HG03575 (cell line): ENCODE measurements at regions not wholly inside any gene's neighbourhood (a gene's known extent, or its start where the extent isn't known, plus 50 kb on each side); places are given as distances from the start of the nearest gene placed in this dataset.
"Not testable (repeated sequence)": the region's sequence is repeated elsewhere in the genome, so short reads cannot be mapped to it uniquely, and the experiment has no call there.

Experiments used
- ATAC-seq: cut with Tn5 transposase; IDR thresholded peaks from one replicate; pipeline ENCODE4 v1.9.1; 2021; ENCODE audit not compliant: unreplicated experiment, insufficient number of reproducible peaks, low FRiP score; ENCODE audit errors: extremely low read depth

DNA sequence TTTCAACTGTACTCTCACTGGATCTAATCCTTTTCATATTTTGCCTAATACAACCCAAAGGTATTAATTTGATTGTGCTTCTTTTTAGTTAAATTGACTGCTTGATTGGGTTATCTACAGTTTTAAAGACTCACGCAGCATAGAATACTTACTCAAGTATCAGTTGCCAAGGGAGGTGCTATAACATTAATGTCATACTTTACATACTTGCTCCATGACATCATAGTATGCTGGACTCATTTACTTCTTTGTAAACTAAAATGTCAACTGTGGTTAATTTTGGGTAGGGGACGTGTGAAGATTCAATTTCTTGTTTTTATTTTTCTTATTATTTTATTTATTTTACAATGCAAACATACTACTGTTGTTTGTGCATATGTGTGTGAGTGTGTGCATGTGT lies 716.2 kb upstream of the VRK2 start:
- no peak for ATAC-seq

DNA sequence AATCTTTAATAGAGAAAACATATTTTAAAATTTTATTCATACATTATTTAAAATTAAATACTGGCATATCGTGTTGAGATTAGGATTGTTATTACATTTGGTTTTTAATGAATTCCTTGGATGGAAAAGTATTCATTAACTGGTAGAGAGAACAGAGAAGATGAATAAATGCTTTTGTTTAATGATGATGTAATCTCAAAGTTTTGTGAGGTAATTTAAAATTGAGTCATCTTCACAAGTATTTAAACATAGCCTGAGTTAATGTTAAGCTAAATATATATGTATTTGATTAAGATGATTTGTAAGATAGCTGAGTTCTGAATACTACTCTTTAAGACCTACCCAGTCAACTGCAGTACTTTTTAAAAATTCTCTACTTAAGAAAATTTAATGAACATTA lies 713.4 kb upstream of the VRK2 start:
- no peak for ATAC-seq

DNA sequence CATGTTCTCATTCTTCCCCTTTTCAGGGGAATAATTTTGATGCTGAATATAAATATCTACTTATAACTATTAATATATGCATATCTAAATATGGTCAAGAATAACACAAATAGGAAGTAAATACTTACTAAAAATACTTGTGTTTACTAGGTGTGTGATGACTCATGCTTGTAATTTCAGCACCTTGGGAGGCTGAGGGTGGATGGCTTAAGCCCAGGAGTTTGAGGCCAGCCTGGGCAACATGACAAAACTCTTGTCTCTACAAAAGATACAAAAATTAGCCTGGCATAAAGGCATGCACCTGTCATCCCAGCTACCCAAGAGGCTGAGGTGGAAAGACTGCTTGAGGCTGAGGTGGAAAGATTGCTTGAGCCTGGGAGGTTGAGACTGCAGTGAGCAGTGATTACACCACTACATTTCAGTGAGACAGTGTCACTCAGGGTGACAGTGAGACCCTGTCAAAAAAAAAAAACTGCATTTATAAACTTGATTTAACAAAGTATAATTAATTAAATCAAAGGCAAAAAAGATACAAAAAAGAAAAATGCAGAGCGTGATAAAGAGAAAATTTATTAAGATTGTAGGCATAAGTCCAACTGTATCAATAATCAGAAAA lies 703.1 kb upstream of the VRK2 start:
- ATAC-seq, result no peak

DNA sequence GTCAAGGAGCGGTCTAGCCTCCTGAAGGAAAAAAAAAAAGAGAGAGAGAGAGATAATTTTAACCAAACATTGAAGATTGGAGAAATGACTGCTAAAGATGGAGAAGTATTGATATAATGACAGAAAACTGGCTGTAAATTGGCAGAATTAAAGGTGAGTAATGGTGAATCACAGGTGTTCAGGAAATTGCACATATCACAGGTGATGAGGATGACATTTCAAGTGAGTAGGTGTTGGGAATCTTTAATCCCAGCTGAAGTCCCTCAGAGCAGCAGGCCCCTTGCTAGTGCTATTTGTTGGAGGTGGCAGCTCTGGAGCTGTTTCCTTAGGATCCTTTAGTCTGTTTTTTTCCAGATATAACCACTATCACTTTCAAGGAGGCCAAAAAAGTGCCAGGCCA lies 678.4 kb upstream of the VRK2 start:
- no peak for ATAC-seq

DNA sequence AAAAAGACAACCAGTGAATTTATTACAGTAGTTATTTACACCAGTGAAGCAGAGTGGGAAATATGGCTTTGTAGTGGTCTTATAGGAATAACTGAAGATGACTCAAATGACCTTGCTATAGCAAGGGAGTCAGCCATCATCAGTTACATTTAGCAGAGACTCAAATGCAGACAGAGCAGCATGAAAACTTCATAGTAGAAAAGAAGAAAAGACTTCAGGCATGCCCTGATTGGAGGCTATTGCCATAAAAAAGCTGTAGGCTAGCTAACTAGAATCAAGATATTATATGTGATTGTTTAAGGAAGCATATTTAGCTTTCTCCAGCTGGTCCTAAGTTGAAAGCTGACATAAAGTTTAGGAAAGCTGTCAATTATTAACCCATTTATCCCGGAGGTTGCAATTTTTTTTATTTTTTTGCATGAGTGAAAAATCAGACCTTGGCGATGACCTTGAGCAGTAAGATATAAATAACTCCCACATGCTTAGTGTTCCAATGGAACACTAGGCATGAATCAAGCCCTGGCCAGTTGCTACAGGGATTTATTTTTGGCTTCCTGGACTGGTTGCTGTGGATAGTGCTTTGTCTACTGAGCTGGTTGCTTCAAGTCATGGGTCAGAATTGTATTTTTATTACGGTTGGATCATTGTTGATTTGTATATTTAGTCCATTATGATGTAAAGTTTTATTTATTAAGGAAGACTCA lies 675.6 kb upstream of the VRK2 start:
- no peak for ATAC-seq

DNA sequence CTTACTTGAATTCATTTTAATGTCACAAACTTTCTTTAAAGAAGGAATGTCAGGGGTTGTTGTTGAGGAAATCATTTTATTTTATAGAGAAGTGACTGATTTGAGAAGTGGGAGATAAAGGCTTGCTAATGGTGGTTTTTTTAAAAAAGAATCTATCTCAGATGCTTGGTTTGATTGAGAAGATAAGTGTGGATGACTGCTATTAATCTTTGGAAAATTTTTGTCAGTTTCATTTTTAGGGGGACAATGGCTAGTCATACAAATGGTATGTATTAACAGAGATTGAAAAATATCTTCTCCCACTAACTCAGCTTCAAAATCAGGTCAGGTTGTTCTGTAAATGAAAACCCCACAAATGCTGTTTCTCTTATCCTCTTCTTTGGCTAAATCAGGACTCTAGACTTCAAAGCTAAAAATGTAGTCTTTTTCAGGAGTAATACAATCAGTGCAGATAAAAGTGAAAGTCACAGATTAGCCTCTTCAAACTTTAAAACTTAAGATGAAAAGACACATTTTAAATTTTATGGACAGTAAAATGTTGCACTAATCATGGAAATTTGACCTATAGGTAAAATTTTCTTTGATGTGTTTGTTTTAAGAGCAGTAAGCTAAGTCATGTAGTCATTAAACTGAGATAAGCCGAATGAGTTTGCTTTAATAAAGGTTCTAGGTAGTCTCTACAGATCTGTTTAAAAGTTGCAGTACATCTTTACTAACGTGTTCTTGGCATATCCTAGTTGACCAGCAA lies 674.2 kb upstream of the VRK2 start:
- ATAC-seq, result no peak

DNA sequence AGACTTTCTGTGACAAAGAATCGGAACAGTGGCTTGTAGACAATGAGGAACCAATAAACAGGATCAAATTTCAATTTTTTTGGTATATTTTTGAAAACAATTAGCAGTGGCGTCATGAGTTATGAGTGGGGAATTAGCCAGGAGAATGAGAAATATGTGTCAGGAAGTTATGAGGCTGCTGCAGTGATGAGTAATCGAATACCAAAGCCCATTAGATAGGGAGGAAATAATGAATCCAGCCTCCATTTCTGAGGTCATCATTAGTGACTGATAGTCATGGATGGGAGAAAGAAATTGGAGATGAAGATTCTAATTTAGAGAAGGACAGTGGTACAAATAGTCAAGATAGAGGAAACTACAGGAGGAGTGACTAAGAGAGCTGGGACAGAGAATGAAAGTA lies 673.1 kb upstream of the VRK2 start:
- ATAC-seq, result no peak

DNA sequence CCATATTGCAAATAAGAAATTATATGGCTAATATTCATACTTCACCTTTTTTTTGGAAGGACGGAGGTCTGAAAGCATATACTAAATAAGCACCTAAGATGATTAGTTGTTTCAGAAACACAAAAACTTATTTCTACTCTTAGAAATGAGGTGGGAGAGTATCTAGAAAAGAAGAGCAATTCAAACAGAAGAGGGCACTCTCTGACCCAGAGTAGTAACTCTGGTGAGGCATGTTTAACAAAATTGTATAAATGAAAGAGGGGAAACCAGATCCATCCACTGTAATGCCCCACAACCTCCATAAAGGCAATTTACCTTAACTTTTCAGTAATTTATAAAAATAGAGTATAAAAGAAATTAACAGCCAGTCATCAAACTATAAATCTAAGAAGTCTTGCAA lies 669.6 kb upstream of the VRK2 start:
- ATAC-seq, result no peak

DNA sequence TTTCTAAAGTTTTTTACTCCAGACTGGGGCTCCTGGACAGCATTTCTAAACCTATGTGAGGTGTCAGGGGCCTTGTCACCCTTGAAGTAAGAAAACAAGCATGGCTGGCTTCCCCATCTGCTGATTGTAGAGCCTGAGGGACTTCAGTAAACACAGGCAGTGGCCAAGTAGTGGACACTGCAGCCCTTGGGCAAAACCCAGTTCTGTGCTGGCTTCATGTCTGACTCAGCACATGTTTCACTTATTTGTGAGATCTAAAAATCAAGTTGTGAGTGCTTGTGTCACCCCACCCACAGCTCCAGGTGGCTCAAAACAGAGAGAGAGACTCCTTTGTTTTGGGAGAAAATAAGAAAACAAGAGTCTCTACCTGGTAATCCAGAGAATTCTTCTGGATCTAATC lies 660.3 kb upstream of the VRK2 start:
- ATAC-seq, result no peak

DNA sequence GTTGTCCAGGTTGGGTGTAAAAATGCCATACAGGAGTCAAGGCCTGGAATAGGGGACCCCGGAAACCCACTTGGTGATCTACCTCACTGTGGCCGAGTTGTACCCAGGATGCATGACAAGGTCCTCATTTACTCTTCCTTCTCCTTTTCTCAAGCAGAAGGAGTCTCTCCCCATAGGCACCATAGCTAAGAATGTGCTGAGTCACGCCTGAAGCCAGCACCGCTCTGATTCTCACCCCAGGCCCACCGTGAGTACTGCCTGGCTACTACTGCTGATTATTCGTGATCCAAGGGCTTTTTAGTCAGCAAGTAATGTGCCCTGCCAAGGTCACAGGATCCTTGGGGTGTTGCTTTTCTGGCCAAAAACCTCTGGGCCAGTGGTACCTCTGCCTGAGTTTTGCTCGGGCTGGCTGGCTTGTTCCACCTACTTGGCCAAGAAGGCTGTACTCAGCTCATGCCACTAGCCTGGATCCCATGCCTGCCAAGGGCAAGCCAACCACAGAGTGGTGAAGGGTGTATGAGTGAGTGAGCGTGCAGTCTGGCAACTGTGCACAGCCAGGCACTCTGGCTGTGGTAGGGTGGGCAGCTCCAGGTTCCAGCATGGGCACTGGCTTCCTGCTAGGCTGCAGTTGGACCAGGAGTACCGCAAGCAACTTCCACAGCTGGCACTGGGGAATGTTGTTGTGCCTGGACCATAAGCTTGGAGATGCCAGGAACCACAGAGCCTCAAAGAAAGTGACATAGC lies 650.1 kb upstream of the VRK2 start:
- ATAC-seq, result no peak

DNA sequence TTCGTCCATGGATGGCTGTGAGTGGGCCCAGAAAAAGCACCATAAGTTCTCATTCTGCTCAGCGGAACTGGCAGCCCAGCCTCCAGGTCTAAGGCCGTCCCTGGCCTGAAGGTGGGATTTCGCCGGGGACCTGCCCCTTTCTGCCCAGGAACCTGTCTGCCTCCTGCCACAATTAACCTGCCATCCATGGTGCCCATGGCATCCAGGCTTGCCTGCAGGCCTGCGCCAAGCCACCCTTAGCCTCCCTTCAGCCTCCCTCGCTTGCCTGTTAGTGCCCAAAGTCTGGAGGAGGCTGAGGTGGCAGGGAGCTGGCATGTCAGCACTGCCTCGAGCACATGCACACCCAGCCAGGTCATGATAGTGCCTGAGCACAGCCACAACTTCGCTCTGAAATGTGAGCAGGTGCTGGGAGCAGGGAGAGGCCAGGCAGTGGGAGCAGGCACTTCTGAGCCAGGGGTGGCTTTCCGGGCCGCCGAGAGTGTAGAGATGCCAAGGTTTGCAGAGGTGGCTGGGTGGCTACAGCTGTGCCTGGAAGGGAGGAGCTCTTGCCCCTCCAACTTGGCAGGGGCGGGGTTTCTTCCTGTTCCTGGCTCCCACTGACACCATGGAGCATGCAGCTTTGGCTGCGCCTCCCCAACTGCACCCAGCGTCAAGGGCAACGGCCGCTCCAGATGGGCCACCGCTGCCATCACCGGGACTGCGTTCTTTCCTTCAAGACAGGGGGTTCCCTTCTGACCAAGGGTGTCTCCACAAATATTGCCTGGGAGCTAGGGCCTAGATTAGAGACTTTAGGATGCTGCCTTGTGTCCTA lies 648.9 kb upstream of the VRK2 start:
- no peak for ATAC-seq

DNA sequence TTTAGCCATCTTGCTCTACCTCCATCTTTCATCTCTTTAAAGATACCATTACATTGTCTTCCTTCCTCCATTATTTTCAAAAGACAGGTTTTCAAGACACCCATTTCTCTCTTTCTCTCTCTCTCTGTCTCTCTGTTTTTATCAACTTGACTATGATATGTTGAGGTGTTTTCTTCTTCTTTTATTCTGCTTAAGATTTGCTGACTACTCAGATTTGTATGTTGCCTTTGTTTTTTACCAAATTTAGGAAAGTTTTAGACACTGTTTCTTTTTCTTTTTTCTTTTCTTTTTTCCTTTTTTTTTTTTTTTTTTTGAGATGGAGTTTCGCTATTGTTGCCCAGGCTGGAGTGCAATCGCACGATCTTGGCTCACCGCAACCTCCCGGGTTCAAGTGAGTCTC lies 647.5 kb upstream of the VRK2 start:
- ATAC-seq, result no peak

DNA sequence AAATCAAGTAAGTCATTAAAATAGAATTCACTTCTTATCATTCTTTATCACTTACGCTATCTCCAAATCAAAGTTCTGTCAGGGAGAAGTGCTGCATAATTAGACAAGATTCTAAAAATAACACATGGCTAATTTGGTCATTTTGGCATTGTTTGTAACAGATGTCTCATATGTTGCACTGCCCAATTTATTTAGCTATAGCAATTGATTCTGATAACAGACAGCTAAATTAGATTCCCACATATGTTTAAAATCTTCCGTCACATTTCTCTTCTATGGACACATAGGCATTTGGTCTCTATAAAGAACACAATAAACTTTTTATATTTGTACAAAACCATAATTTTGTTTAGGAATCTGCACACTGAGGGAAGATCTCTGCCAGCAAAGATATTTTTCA lies 644.5 kb upstream of the VRK2 start:
- ATAC-seq, result no peak

DNA sequence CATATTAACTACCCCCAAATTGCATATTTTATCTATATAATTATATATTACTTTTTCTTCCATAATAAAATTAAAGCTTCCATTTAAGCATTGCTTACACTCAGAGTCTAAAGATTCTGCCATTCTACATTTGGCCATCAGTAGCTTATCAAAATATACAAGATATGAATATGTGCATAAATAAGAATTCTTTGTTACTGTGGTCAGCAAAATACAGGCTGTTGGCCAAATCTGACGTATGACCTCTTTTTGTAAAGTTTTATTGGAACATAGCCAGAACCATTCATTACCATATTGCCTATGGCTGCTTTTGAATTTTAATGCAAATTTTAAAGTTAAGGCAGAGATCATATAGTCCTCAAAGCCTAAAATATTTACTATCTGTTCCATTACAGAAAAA lies 643.9 kb upstream of the VRK2 start:
- ATAC-seq, result no peak

DNA sequence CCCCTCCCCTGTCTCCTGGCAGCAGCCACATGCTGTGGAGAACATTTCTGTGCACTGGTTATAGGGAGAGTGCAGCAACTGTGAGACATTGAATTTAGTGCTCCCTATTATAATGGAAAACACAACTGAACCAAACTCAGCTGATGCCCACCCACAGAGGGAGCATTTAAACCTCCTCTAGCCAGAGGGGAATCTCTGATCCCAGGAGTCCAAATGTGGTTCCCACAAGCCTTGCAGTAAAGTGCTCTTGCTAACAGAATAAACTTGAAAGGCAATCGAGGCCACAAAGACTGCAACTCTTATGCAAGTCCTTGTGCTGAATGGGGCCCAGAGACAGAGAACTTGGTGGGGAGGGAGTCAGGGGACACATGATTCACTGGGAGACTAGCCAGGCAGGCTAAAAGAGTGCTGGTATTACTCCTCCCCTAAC lies 638.8 kb upstream of the VRK2 start:
- no peak for ATAC-seq

DNA sequence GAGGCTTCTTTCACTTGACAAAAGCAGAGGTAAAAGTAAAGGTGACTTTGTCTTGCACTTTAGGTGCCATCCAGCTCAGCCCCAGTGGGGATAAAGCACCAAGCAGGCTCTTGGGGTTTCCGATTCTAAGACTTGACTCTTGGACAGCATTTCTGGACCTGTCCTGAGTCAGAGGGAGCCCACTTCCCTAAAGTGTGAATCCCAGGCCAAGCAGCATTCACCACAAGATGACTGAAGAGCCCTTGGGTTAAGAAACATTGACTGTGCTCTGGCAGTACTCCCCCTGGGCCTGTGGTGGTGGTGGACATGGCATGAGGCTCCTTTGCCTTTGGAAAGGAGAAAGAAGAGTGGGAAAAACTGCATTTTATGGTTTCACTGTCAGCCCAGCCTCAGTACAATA lies 638.0 kb upstream of the VRK2 start:
- ATAC-seq, result no peak

DNA sequence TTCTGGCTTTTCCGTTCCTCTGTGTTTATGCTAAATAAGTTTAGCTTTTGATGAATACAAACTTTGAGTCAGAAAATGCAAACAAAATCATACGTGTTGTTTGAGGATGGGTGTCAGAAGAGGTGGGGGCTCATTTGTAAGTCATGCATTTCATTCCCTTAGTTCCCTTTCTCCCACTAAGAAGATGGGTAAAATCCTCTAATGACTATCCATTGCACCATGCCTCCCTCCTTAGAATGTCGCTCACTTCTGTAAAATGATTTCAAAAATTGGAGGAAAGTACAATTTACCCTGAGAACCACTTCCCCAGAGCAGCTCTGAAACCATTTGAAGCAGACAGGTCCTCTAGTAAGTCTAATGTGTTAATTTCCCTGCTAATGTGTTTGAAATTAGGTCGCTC lies 629.6 kb upstream of the VRK2 start:
- ATAC-seq, result no peak

DNA sequence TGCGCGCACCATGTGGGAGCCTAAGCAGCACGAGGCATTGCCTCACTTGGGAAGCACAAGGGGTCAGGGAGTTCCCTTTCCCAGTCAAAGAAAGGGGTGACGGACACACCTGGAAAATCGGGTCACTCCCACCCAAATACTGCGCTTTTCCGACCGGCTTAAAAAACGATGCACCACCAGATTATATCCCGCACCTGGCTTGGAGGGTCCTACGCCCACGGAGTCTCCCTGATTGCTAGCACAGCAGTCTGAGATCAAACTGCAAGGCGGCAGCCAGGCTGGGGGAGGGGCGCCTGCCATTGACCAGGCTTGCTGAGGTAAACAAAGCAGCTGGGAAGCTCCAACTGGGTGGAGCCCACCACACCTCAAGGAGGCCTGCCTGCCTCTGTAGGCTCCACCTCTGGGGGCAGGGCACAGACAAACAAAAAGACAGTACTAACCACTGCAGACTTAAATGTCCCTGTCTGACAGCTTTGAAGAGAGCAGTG lies 627.7 kb upstream of the VRK2 start:
- ATAC-seq, result not testable (repeated sequence)

DNA sequence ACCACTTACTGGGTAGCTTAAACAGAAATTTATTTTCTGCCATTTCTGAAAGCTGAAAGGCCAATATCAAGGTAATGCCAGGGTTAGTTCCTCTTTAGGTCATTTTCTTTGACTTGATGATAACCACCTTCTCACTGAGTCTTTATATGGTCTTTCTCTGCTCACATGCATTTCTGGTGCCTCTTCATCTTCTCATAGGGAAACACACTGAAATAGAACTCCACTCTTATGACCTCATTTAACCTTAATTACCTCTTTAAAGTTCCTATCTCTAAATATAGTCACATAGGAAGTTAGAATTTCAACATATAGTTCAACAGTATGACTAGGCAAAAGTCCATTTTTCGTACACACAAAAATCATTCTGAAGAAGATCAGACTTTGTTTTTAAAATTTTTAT lies 616.8 kb upstream of the VRK2 start:
- no peak for ATAC-seq
